ENCODE measurements at regions not wholly inside any gene's neighbourhood (a gene's known extent, or its start where the extent isn't known, plus 50 kb on each side); places are given as distances from the start of the nearest gene placed in this dataset.
A peak's percentile ranks its signal among the peaks of the same experiment; 100 is the strongest.

- H3K4me1 ChIP-seq (ENCODE audit: control insufficient read depth, extremely low read depth, insufficient read depth, low read length) = peaks cover 7% of the 10 kb centered on the region
- DNase-seq (ENCODE audit: low read depth in 2 of 2) = peak in 1 of 2 donors; percentile 17
- H2AFZ ChIP-seq (ENCODE audit: low read length) = peak overlapping the region; percentile 9
- no peak overlapping the region for H3K9ac ChIP-seq (ENCODE audit: insufficient read depth, low read length)
- no peak overlapping the region for H3K4me3 ChIP-seq (replicated peaks in 1 of 4; ENCODE audit: control extremely low read depth in 1 of 4, insufficient read depth in 1 of 4, low read depth in 3 of 4, low read length in 4 of 4)
- no peaks in the 10 kb centered on the region for H3K79me2 ChIP-seq (ENCODE audit: control insufficient read depth, insufficient read depth, low read length)
- H3K9me3 ChIP-seq (ENCODE audit: control insufficient read depth, insufficient read depth, low read depth, low read length) = no peaks in the 10 kb centered on the region
- H3K27me3 ChIP-seq (ENCODE audit: control insufficient read depth, insufficient read depth, low read length) = no peaks in the 10 kb centered on the region
- H3K36me3 ChIP-seq (ENCODE audit: control insufficient read depth, insufficient read depth, low read length) = no peaks in the 10 kb centered on the region
- H4K20me1 ChIP-seq (ENCODE audit: control insufficient read depth, extremely low read depth, insufficient read depth, low read length) = no peaks in the 10 kb centered on the region
- H3K27ac ChIP-seq (ENCODE audit: insufficient read depth, low read length) = no peak overlapping the region
- TF ChIP-seq EZH2 (IDR thresholded peaks at IDR 0.05; ENCODE audit: low read length, missing control alignments) (no peak), CTCF (conservative IDR thresholded peaks at IDR 0.05 in 1 of 2, IDR thresholded peaks at IDR 0.05 in 1 of 2; ENCODE audit: low read depth in 1 of 2, low read length in 2 of 2) (no peak)
- no peak overlapping the region for H3K4me2 ChIP-seq (ENCODE audit: extremely low read depth, insufficient read depth, low read length)
These were observed 98.8 kb downstream of the COX18 start for GRCh38 chr4:72970756-72971155.

DNA sequence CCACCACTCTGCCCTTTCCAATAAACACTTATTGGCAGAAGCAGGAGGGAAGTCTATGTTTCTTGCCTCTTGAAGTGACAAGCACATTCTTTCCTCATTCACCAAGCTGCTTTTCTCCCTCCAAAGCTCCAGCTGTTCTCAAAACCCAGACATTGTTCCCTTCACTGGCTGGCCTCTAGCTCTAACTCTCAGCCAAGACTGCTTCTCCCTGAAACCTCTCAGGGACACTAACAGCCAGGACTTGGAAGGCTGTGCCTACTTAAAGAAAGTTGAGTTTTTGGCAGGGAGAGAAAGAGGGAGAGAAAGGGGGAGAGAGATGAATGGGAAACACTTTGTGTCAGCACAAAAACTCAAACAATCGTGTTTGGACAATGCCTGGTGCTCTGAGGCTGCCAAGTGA lies 99.5 kb downstream of the COX18 start:
- Histone ChIP-seq H3K79me2 (ENCODE audit: control insufficient read depth, insufficient read depth, low read length) (no peaks in the 10 kb centered on the region), H3K27me3 (ENCODE audit: control insufficient read depth, insufficient read depth, low read length) (no peaks in the 10 kb centered on the region), H3K27ac (ENCODE audit: insufficient read depth, low read length) (no peak overlapping the region), H3K9me3 (ENCODE audit: control insufficient read depth, insufficient read depth, low read depth, low read length) (no peaks in the 10 kb centered on the region), H3K4me1 (ENCODE audit: control insufficient read depth, extremely low read depth, insufficient read depth, low read length) (peaks cover 7% of the 10 kb centered on the region), H3K36me3 (ENCODE audit: control insufficient read depth, insufficient read depth, low read length) (no peaks in the 10 kb centered on the region), H3K4me2 (ENCODE audit: extremely low read depth, insufficient read depth, low read length) (no peak overlapping the region), H3K4me3 (replicated peaks in 1 of 4; ENCODE audit: control extremely low read depth in 1 of 4, insufficient read depth in 1 of 4, low read depth in 3 of 4, low read length in 4 of 4) (no peak overlapping the region), H4K20me1 (ENCODE audit: control insufficient read depth, extremely low read depth, insufficient read depth, low read length) (no peaks in the 10 kb centered on the region), H2AFZ (ENCODE audit: low read length) (peak overlapping the region; percentile 49), H3K9ac (ENCODE audit: insufficient read depth, low read length) (no peak overlapping the region)
- TF ChIP-seq CTCF (conservative IDR thresholded peaks at IDR 0.05 in 1 of 2, IDR thresholded peaks at IDR 0.05 in 1 of 2; ENCODE audit: low read depth in 1 of 2, low read length in 2 of 2) (no peak), EZH2 (IDR thresholded peaks at IDR 0.05; ENCODE audit: low read length, missing control alignments) (no peak)
- peak; percentile 11 to 58 for DNase-seq (ENCODE audit: low read depth in 2 of 2)

DNA sequence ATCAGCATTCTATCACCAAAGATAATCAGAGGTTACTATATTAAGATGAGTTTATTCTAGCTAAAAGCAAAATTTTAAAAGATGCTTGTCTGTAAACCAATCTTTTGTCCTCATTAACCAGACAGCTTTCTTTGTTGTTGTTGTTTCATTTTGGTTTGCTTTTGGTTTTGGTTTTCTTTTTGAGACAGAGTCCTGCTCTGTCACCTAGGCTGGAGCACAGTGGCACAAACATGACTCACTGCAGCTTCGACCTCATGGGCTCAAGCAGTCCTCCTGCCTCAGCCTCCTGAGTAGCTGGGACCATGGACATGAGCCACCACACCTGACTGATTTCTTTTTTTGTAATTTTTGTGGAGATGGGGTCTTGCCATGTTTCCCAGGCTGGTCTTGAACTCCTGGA lies 102.9 kb downstream of the COX18 start:
- H3K79me2 ChIP-seq (ENCODE audit: control insufficient read depth, insufficient read depth, low read length) = no peaks in the 10 kb centered on the region
- no peaks in the 10 kb centered on the region for H3K27me3 ChIP-seq (ENCODE audit: control insufficient read depth, insufficient read depth, low read length)
- peaks cover 4% of the 10 kb centered on the region for H3K4me1 ChIP-seq (ENCODE audit: control insufficient read depth, extremely low read depth, insufficient read depth, low read length)
- H3K4me2 ChIP-seq (ENCODE audit: extremely low read depth, insufficient read depth, low read length) = no peak overlapping the region
- H3K27ac ChIP-seq (ENCODE audit: insufficient read depth, low read length) = no peak overlapping the region
- no peaks in the 10 kb centered on the region for H3K36me3 ChIP-seq (ENCODE audit: control insufficient read depth, insufficient read depth, low read length)
- no peaks in the 10 kb centered on the region for H4K20me1 ChIP-seq (ENCODE audit: control insufficient read depth, extremely low read depth, insufficient read depth, low read length)
- H3K4me3 ChIP-seq (replicated peaks in 1 of 4; ENCODE audit: control extremely low read depth in 1 of 4, insufficient read depth in 1 of 4, low read depth in 3 of 4, low read length in 4 of 4) = no peak overlapping the region
- TF ChIP-seq CTCF (conservative IDR thresholded peaks at IDR 0.05 in 1 of 2, IDR thresholded peaks at IDR 0.05 in 1 of 2; ENCODE audit: low read depth in 1 of 2, low read length in 2 of 2) (no peak), EZH2 (IDR thresholded peaks at IDR 0.05; ENCODE audit: low read length, missing control alignments) (no peak)
- H2AFZ ChIP-seq (ENCODE audit: low read length) = no peak overlapping the region
- no peak for DNase-seq (ENCODE audit: low read depth in 2 of 2)
- H3K9ac ChIP-seq (ENCODE audit: insufficient read depth, low read length) = no peak overlapping the region
- no peaks in the 10 kb centered on the region for H3K9me3 ChIP-seq (ENCODE audit: control insufficient read depth, insufficient read depth, low read depth, low read length)
